ENCODE measurements at regions not wholly inside any gene's neighbourhood (a gene's known extent, or its start where the extent isn't known, plus 50 kb on each side); places are given as distances from the start of the nearest gene placed in this dataset.

DNA sequence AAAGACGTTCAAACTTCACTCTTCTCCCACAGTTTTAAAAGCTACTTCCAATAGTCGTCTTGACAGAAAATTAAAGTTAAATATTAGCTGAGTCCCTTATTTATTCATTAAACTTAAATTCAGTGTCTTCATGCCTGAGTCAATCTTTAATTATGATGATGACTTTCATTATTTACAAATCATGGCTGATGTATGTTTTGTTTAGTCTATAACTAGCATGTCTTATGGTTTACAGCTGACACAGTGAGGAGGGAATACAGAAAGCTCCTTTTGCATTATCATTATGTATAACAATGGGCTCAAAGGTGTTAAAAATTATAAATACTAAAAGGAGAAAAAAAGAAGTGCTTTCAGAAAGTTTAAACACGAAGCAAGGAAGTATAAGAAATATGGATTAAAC is 1333.1 kb downstream of the CDH8 start:
- Histone ChIP-seq H3K4me2 (no peak overlapping the region), H3K9me3 (no peaks in the 10 kb centered on the region), H3K4me3 (no peak overlapping the region), H3K27ac (no peak overlapping the region), H3K4me1 (no peaks in the 10 kb centered on the region)
- FAIRE-seq = no peak
- WGBS (ENCODE audit: missing lambda C conversion rate) = 2% methylated on average over 3 of the region's 3 CpGs
- ChIA-PET POLR2A (no interaction called here), CTCF (no interaction called here)
- TF ChIP-seq GATA3 (IDR thresholded peaks at IDR 0.05; ENCODE audit: borderline replicate concordance) (no peak), NFE2L2 (conservative IDR thresholded peaks at IDR 0.05; ENCODE audit: low read length) (no peak), HOXA7 (CRISPR knock-in tag; IDR thresholded peaks at IDR 0.05) (no peak), HOXB13 (CRISPR knock-in tag; IDR thresholded peaks at IDR 0.05; ENCODE audit: low read depth) (no peak), POLR2AphosphoS2 (conservative IDR thresholded peaks at IDR 0.05; ENCODE audit: low read length) (no peak), RCOR1 (IDR thresholded peaks at IDR 0.05; ENCODE audit: low read depth, low read length) (no peak), RFX5 (IDR thresholded peaks at IDR 0.05) (no peak), CBX8 (IDR thresholded peaks at IDR 0.05) (no peak), NPAS2 (CRISPR knock-in tag; IDR thresholded peaks at IDR 0.05; ENCODE audit: borderline replicate concordance) (no peak), RARB (CRISPR knock-in tag; IDR thresholded peaks at IDR 0.05) (no peak), FOSB (CRISPR knock-in tag; IDR thresholded peaks at IDR 0.05) (no peak), ZFP36 (IDR thresholded peaks at IDR 0.05; ENCODE audit: borderline replicate concordance, partially characterized antibody) (no peak), CHD4 (IDR thresholded peaks at IDR 0.05; ENCODE audit: borderline replicate concordance) (no peak), HEYL (CRISPR knock-in tag; IDR thresholded peaks at IDR 0.05) (no peak)
- TF ChIP-seq, protein P1, sequence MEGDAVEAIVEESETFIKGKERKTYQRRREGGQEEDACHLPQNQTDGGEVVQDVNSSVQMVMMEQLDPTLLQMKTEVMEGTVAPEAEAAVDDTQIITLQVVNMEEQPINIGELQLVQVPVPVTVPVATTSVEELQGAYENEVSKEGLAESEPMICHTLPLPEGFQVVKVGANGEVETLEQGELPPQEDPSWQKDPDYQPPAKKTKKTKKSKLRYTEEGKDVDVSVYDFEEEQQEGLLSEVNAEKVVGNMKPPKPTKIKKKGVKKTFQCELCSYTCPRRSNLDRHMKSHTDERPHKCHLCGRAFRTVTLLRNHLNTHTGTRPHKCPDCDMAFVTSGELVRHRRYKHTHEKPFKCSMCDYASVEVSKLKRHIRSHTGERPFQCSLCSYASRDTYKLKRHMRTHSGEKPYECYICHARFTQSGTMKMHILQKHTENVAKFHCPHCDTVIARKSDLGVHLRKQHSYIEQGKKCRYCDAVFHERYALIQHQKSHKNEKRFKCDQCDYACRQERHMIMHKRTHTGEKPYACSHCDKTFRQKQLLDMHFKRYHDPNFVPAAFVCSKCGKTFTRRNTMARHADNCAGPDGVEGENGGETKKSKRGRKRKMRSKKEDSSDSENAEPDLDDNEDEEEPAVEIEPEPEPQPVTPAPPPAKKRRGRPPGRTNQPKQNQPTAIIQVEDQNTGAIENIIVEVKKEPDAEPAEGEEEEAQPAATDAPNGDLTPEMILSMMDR (IDR thresholded peaks at IDR 0.05) = no peak
- TF ChIP-seq, protein P2, sequence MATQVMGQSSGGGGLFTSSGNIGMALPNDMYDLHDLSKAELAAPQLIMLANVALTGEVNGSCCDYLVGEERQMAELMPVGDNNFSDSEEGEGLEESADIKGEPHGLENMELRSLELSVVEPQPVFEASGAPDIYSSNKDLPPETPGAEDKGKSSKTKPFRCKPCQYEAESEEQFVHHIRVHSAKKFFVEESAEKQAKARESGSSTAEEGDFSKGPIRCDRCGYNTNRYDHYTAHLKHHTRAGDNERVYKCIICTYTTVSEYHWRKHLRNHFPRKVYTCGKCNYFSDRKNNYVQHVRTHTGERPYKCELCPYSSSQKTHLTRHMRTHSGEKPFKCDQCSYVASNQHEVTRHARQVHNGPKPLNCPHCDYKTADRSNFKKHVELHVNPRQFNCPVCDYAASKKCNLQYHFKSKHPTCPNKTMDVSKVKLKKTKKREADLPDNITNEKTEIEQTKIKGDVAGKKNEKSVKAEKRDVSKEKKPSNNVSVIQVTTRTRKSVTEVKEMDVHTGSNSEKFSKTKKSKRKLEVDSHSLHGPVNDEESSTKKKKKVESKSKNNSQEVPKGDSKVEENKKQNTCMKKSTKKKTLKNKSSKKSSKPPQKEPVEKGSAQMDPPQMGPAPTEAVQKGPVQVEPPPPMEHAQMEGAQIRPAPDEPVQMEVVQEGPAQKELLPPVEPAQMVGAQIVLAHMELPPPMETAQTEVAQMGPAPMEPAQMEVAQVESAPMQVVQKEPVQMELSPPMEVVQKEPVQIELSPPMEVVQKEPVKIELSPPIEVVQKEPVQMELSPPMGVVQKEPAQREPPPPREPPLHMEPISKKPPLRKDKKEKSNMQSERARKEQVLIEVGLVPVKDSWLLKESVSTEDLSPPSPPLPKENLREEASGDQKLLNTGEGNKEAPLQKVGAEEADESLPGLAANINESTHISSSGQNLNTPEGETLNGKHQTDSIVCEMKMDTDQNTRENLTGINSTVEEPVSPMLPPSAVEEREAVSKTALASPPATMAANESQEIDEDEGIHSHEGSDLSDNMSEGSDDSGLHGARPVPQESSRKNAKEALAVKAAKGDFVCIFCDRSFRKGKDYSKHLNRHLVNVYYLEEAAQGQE (IDR thresholded peaks at IDR 0.05) = no peak
- TF ChIP-seq, protein P3, sequence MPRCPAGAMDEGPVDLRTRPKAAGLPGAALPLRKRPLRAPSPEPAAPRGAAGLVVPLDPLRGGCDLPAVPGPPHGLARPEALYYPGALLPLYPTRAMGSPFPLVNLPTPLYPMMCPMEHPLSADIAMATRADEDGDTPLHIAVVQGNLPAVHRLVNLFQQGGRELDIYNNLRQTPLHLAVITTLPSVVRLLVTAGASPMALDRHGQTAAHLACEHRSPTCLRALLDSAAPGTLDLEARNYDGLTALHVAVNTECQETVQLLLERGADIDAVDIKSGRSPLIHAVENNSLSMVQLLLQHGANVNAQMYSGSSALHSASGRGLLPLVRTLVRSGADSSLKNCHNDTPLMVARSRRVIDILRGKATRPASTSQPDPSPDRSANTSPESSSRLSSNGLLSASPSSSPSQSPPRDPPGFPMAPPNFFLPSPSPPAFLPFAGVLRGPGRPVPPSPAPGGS (IDR thresholded peaks at IDR 0.05) = no peak
- TF ChIP-seq, protein P4, sequence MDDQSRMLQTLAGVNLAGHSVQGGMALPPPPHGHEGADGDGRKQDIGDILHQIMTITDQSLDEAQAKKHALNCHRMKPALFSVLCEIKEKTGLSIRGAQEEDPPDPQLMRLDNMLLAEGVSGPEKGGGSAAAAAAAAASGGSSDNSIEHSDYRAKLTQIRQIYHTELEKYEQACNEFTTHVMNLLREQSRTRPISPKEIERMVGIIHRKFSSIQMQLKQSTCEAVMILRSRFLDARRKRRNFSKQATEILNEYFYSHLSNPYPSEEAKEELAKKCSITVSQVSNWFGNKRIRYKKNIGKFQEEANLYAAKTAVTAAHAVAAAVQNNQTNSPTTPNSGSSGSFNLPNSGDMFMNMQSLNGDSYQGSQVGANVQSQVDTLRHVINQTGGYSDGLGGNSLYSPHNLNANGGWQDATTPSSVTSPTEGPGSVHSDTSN (IDR thresholded peaks at IDR 0.05) = no peak
- no peak for ATAC-seq
- no peak for DNase-seq (ENCODE audit: low read depth in 1 of 2, low spot score in 1 of 2)

DNA sequence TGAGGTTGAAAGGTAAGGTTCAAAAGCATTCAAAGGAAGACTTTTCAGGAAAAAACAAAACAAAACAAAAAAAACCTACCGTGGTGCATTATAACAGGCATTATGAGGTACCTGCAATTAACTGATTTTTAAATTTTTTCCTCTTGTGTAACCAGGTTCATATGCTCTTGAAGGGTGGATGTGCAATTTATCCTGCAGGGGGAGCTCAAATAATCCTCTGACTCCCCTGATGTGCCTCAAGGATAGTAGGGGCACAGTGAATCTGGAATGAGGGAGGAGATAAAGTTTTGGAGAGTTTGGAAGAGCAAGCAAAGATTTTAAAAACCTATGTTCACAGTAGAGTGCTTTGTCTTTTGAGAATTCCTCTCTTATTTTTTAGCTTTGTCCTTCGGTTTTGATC is 1349.4 kb downstream of the CDH8 start:
- no peak for ATAC-seq
- CTCF ChIA-PET = no interaction called here
- no peak for TF ChIP-seq JUNB (IDR thresholded peaks at IDR 0.05)
- TF ChIP-seq, protein P5, sequence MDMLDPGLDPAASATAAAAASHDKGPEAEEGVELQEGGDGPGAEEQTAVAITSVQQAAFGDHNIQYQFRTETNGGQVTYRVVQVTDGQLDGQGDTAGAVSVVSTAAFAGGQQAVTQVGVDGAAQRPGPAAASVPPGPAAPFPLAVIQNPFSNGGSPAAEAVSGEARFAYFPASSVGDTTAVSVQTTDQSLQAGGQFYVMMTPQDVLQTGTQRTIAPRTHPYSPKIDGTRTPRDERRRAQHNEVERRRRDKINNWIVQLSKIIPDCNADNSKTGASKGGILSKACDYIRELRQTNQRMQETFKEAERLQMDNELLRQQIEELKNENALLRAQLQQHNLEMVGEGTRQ (IDR thresholded peaks at IDR 0.05) = no peak
- TF ChIP-seq NR3C1 (IDR thresholded peaks at IDR 0.05) = no peak
- no peak for TF ChIP-seq EHF (CRISPR knock-in tag; IDR thresholded peaks at IDR 0.05)
- TF ChIP-seq, protein P2 (IDR thresholded peaks at IDR 0.05) = no peak
- TF ChIP-seq MYC (IDR thresholded peaks at IDR 0.05; ENCODE audit: borderline replicate concordance, low read length) = no peak
- TF ChIP-seq, protein P6, sequence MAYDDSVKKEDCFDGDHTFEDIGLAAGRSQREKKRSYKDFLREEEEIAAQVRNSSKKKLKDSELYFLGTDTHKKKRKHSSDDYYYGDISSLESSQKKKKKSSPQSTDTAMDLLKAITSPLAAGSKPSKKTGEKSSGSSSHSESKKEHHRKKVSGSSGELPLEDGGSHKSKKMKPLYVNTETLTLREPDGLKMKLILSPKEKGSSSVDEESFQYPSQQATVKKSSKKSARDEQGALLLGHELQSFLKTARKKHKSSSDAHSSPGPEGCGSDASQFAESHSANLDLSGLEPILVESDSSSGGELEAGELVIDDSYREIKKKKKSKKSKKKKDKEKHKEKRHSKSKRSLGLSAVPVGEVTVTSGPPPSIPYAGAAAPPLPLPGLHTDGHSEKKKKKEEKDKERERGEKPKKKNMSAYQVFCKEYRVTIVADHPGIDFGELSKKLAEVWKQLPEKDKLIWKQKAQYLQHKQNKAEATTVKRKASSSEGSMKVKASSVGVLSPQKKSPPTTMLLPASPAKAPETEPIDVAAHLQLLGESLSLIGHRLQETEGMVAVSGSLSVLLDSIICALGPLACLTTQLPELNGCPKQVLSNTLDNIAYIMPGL (CRISPR knock-in tag; IDR thresholded peaks at IDR 0.05; ENCODE audit: borderline replicate concordance) = no peak
- TF ChIP-seq FOSB (CRISPR knock-in tag; IDR thresholded peaks at IDR 0.05) = no peak
- no peak for TF ChIP-seq NFE2L2 (conservative IDR thresholded peaks at IDR 0.05; ENCODE audit: low read length)

More for the DNA sequence above, 1349.4 kb downstream of the CDH8 start:
- Histone ChIP-seq H3K4me1 (no peaks in the 10 kb centered on the region), H3K4me3 (no peak overlapping the region), H3K4me2 (no peak overlapping the region), H3K9me3 (peaks cover 8% of the 10 kb centered on the region; the same call in 1 of the 3 replicates), H3K27ac (no peak overlapping the region)
- POLR2A ChIA-PET = no interaction called here
- FAIRE-seq = no peak
- WGBS (ENCODE audit: missing lambda C conversion rate) = 19% methylated on average over 2 of the region's 2 CpGs
- no peak for DNase-seq (ENCODE audit: low read depth in 1 of 2, low spot score in 1 of 2)
